GM23248 (cell line): ENCODE measurements at regions not wholly inside any gene's neighbourhood (a gene's known extent, or its start where the extent isn't known, plus 50 kb on each side); places are given as distances from the start of the nearest gene placed in this dataset.

Experiments
- DNase-seq: peaks from one replicate; pipeline ENCODE4 v3.0.0-alpha.2; 2015
- H2AFZ ChIP-seq: fragments of 200-600 bp; sonication (generic); 2 replicates; pipeline ENCODE4 v1.6.1; 2016; ENCODE audit warnings: antibody characterized with exemption
- H3F3A ChIP-seq: fragments of 200-600 bp; sonication (generic); 2 replicates; pipeline ENCODE4 v1.6.1; 2016; ENCODE audit warnings: mild to moderate bottlenecking, antibody characterized with exemption, mixed run types; ENCODE audit not compliant: insufficient read depth
- H3K27ac ChIP-seq: fragments of 200-600 bp; sonication (generic); 2 replicates; pipeline ENCODE4 v1.5.1; 2016; ENCODE audit warnings: mild to moderate bottlenecking
- H3K27me3 ChIP-seq: fragments of 200-600 bp; sonication (generic); replicated peaks from 2 replicates; pipeline ENCODE4 v1.6.1; 2016; ENCODE audit warnings: mild to moderate bottlenecking; ENCODE audit not compliant: insufficient read depth
- H3K36me3 ChIP-seq: fragments of 200-600 bp; sonication (generic); 2 replicates; pipeline ENCODE4 v1.6.1; 2016; ENCODE audit warnings: low read depth, mild to moderate bottlenecking
- H3K4me1 ChIP-seq: fragments of 200-600 bp; sonication (generic); 2 replicates; pipeline ENCODE4 v1.6.1; 2016; ENCODE audit warnings: mild to moderate bottlenecking; ENCODE audit not compliant: insufficient read depth
- H3K4me2 ChIP-seq: fragments of 200-600 bp; sonication (generic); one replicate; pipeline ENCODE4 v1.6.1; 2016; ENCODE audit warnings: mild to moderate bottlenecking; ENCODE audit not compliant: unreplicated experiment
- H3K4me3 ChIP-seq: fragments of 200-600 bp; sonication (generic); 2 replicates; pipeline ENCODE4 v1.5.1; 2016; ENCODE audit warnings: mild to moderate bottlenecking
- H3K79me2 ChIP-seq: fragments of 200-600 bp; sonication (generic); 2 replicates; pipeline ENCODE4 v1.6.1; 2016; ENCODE audit warnings: mild to moderate bottlenecking; ENCODE audit not compliant: insufficient read depth
- H3K9ac ChIP-seq: fragments of 200-600 bp; sonication (generic); 2 replicates; pipeline ENCODE4 v1.6.1; 2016; ENCODE audit warnings: mild to moderate bottlenecking
- H3K9me2 ChIP-seq: fragments of 200-600 bp; sonication (generic); 2 replicates; pipeline ENCODE4 v1.6.1; 2016; ENCODE audit warnings: mixed run types, mild to moderate bottlenecking, moderate library complexity; ENCODE audit not compliant: insufficient read depth
- H3K9me3 ChIP-seq: fragments of 200-600 bp; sonication (generic); one replicate; pipeline ENCODE4 v1.6.1; 2017; ENCODE audit warnings: low read depth
- H4K20me1 ChIP-seq: fragments of 200-600 bp; sonication (generic); 2 replicates; pipeline ENCODE4 v1.6.0; 2016; ENCODE audit not compliant: insufficient read depth
- EZH2 ChIP-seq: fragments of 200-600 bp; sonication (generic); IDR thresholded peaks from 2 replicates; pipeline ENCODE4 v1.6.1; 2018; ENCODE audit warnings: antibody characterized with exemption, mild to moderate bottlenecking; ENCODE audit not compliant: insufficient read depth, poor library complexity, severe bottlenecking
- EZH2phosphoT487 ChIP-seq: fragments of 200-600 bp; sonication (generic); IDR thresholded peaks from 2 replicates; pipeline ENCODE4 v1.6.1; 2018; ENCODE audit warnings: antibody characterized with exemption, moderate library complexity, mild to moderate bottlenecking, low read depth; ENCODE audit not compliant: insufficient read depth
- WGBS, 2 experiments: methylation state at CpG; one replicate each; pipeline ENCODE4 v1.1.6; 2015 to 2017; ENCODE audit warnings: low lambda C conversion rate in 2 of 2, low coverage in 1 of 2; ENCODE audit errors: missing lambda C conversion rate in 2 of 2; 5-methylcytosine and 5-hydroxymethylcytosine counted together
- in situ Hi-C: fragments of 300-500 bp; cut with MboI; formaldehyde crosslinking; loops from 2 replicates; pipeline ENCODE4 v1.15.0; 2020

- no peaks in the 10 kb centered on the region for H3K4me1 ChIP-seq
- H3K79me2 ChIP-seq = no peaks in the 10 kb centered on the region
- 53 to 59% methylated on average over 22 to 23 of the region's 25 CpGs for WGBS, 2 experiments
- no peak overlapping the region for H2AFZ ChIP-seq
- in situ Hi-C loops = no loop called here
- H3K9ac ChIP-seq = no peak overlapping the region
- H3K9me3 ChIP-seq = no peaks in the 10 kb centered on the region
- H3F3A ChIP-seq = no peaks in the 10 kb centered on the region
- no peak overlapping the region for H3K4me3 ChIP-seq
- H3K27ac ChIP-seq = no peak overlapping the region
- no peaks in the 10 kb centered on the region for H3K9me2 ChIP-seq
- H3K36me3 ChIP-seq = no peaks in the 10 kb centered on the region
- no peaks in the 10 kb centered on the region for H4K20me1 ChIP-seq
- no peak overlapping the region for H3K4me2 ChIP-seq
- TF ChIP-seq EZH2 (no peak), EZH2phosphoT487 (no peak)
- H3K27me3 ChIP-seq = no peaks in the 10 kb centered on the region
- no peak for DNase-seq
Observed at GRCh38 chr1:4018466-4019146, 118.5 kb upstream of the C1orf174 start.

GRCh38 chr1:4019147-4019521 lies 119.1 kb upstream of the C1orf174 start:
- no peaks in the 10 kb centered on the region for H3K36me3 ChIP-seq
- no peak overlapping the region for H3K27ac ChIP-seq
- H3K4me3 ChIP-seq = no peak overlapping the region
- TF ChIP-seq EZH2phosphoT487 (no peak), EZH2 (no peak)
- WGBS, 2 experiments = 56 to 70% methylated on average over 6 to 13 of the region's 13 CpGs
- H3K4me1 ChIP-seq = no peaks in the 10 kb centered on the region
- in situ Hi-C loops = no loop called here
- no peak overlapping the region for H2AFZ ChIP-seq
- no peak for DNase-seq
- H3K9me2 ChIP-seq = no peaks in the 10 kb centered on the region
- H3K4me2 ChIP-seq = no peak overlapping the region
- no peaks in the 10 kb centered on the region for H3K79me2 ChIP-seq
- H3K9me3 ChIP-seq = no peaks in the 10 kb centered on the region
- H3K9ac ChIP-seq = no peak overlapping the region
- H3K27me3 ChIP-seq = no peaks in the 10 kb centered on the region
- H4K20me1 ChIP-seq = no peaks in the 10 kb centered on the region
- H3F3A ChIP-seq = no peaks in the 10 kb centered on the region

- no peaks in the 10 kb centered on the region for H3K27me3 ChIP-seq
- in situ Hi-C loops = no loop called here
- H3F3A ChIP-seq = no peaks in the 10 kb centered on the region
- no peaks in the 10 kb centered on the region for H4K20me1 ChIP-seq
- H3K36me3 ChIP-seq = no peaks in the 10 kb centered on the region
- no peak overlapping the region for H3K4me3 ChIP-seq
- TF ChIP-seq EZH2 = no peak
- no peak for TF ChIP-seq EZH2phosphoT487
- no peak overlapping the region for H3K9ac ChIP-seq
- no peaks in the 10 kb centered on the region for H3K9me2 ChIP-seq
- no peaks in the 10 kb centered on the region for H3K4me1 ChIP-seq
- no peak for DNase-seq
- no peak overlapping the region for H3K4me2 ChIP-seq
- H3K9me3 ChIP-seq = no peaks in the 10 kb centered on the region
- no peak overlapping the region for H3K27ac ChIP-seq
- 38 to 42% methylated on average over 15 of the region's 15 CpGs for WGBS, 2 experiments
- no peaks in the 10 kb centered on the region for H3K79me2 ChIP-seq
- H2AFZ ChIP-seq = no peak overlapping the region
Observed at GRCh38 chr1:4019606-4020331, 119.7 kb upstream of the C1orf174 start.

GRCh38 chr1:4020449-4020848 lies 120.4 kb upstream of the C1orf174 start:
- TF ChIP-seq EZH2phosphoT487 = no peak
- TF ChIP-seq EZH2 = no peak
- Histone ChIP-seq H3K9me3 (no peaks in the 10 kb centered on the region), H3K9me2 (no peaks in the 10 kb centered on the region), H3K27me3 (no peaks in the 10 kb centered on the region), H4K20me1 (no peaks in the 10 kb centered on the region), H3K9ac (no peak overlapping the region), H3K4me3 (no peak overlapping the region), H3K4me1 (no peaks in the 10 kb centered on the region), H3F3A (no peaks in the 10 kb centered on the region), H2AFZ (no peak overlapping the region), H3K27ac (no peak overlapping the region), H3K36me3 (no peaks in the 10 kb centered on the region), H3K79me2 (no peaks in the 10 kb centered on the region), H3K4me2 (no peak overlapping the region)
- DNase-seq = no peak
- in situ Hi-C loops = no loop called here
- WGBS, 2 experiments = 24 to 31% methylated on average over 9 of the region's 9 CpGs
